ENCODE measurements at regions not wholly inside any gene's neighbourhood (a gene's known extent, or its start where the extent isn't known, plus 50 kb on each side); places are given as distances from the start of the nearest gene placed in this dataset.

GRCh38 chr11:22473586-22473985, 135.4 kb downstream of the SLC17A6 start:
- Histone ChIP-seq H3K27me3 (ENCODE audit: control insufficient read depth in 3 of 3, insufficient read depth in 3 of 3, low read length in 2 of 3) (no peaks in the 10 kb centered on the region), H3K9ac (ENCODE audit: insufficient read depth in 1 of 2, low read length in 2 of 2) (no peak overlapping the region), H3K4me1 (ENCODE audit: control insufficient read depth in 5 of 5, insufficient read depth in 5 of 5, low read length in 5 of 5) (no peaks in the 10 kb centered on the region), H3K4me3 (no peak overlapping the region), H3K9me3 (ENCODE audit: control insufficient read depth in 4 of 4, insufficient read depth in 3 of 4, low read length in 3 of 4) (no peaks in the 10 kb centered on the region), H3K27ac (ENCODE audit: low read depth in 1 of 2, low read length in 1 of 2) (no peak overlapping the region), H3K36me3 (ENCODE audit: control insufficient read depth in 4 of 4, insufficient read depth in 4 of 4, low read length in 4 of 4) (no peaks in the 10 kb centered on the region)
- no peak for DNase-seq
- no peak for TF ChIP-seq CTCF (IDR thresholded peaks at IDR 0.05; ENCODE audit: control extremely low read depth, extremely low read depth)
- 39 to 90% methylated on average over 1 of the region's 1 CpG for WGBS, 2 donors
- no peak for ATAC-seq (ENCODE audit: insufficient read depth, low FRiP score)

- H3K4me1 ChIP-seq (ENCODE audit: control insufficient read depth in 5 of 5, insufficient read depth in 5 of 5, low read length in 5 of 5), result no peaks in the 10 kb centered on the region
- H3K9ac ChIP-seq (ENCODE audit: insufficient read depth in 1 of 2, low read length in 2 of 2), result no peak overlapping the region
- H3K27me3 ChIP-seq (ENCODE audit: control insufficient read depth in 3 of 3, insufficient read depth in 3 of 3, low read length in 2 of 3), result no peaks in the 10 kb centered on the region
- no peak for TF ChIP-seq CTCF (IDR thresholded peaks at IDR 0.05; ENCODE audit: control extremely low read depth, extremely low read depth)
- H3K9me3 ChIP-seq (ENCODE audit: control insufficient read depth in 4 of 4, insufficient read depth in 3 of 4, low read length in 3 of 4), result peaks cover 0 to under 1% (median 0%) of the 10 kb centered on the region in 4 donors
- no peak overlapping the region for H3K27ac ChIP-seq (ENCODE audit: low read depth in 1 of 2, low read length in 1 of 2)
- WGBS, 2 donors, result 78 to 80% methylated on average over 7 of the region's 7 CpGs
- no peak for ATAC-seq (ENCODE audit: insufficient read depth, low FRiP score)
- no peak overlapping the region for H3K4me3 ChIP-seq
- no peak for DNase-seq
- no peaks in the 10 kb centered on the region for H3K36me3 ChIP-seq (ENCODE audit: control insufficient read depth in 4 of 4, insufficient read depth in 4 of 4, low read length in 4 of 4)
Measured at GRCh38 chr11:22472306-22472705, 134.1 kb downstream of the SLC17A6 start.

- ATAC-seq (ENCODE audit: insufficient read depth, low FRiP score) (no peak), DNase-seq (no peak)
- no peak overlapping the region for H3K9ac ChIP-seq (ENCODE audit: insufficient read depth in 1 of 2, low read length in 2 of 2)
- no peaks in the 10 kb centered on the region for H3K4me1 ChIP-seq (ENCODE audit: control insufficient read depth in 5 of 5, insufficient read depth in 5 of 5, low read length in 5 of 5)
- peaks cover 0 to 3% (median under 1%) of the 10 kb centered on the region in 4 donors for H3K9me3 ChIP-seq (ENCODE audit: control insufficient read depth in 4 of 4, insufficient read depth in 3 of 4, low read length in 3 of 4)
- no peaks in the 10 kb centered on the region for H3K27me3 ChIP-seq (ENCODE audit: control insufficient read depth in 3 of 3, insufficient read depth in 3 of 3, low read length in 2 of 3)
- TF ChIP-seq CTCF (IDR thresholded peaks at IDR 0.05; ENCODE audit: control extremely low read depth, extremely low read depth), result no peak
- no peak overlapping the region for H3K27ac ChIP-seq (ENCODE audit: low read depth in 1 of 2, low read length in 1 of 2)
- WGBS, 2 donors, result 56 to 67% methylated on average over 2 of the region's 2 CpGs
- no peaks in the 10 kb centered on the region for H3K36me3 ChIP-seq (ENCODE audit: control insufficient read depth in 4 of 4, insufficient read depth in 4 of 4, low read length in 4 of 4)
- H3K4me3 ChIP-seq, result no peak overlapping the region
Measured at GRCh38 chr11:22471385-22471784, 133.2 kb downstream of the SLC17A6 start.

GRCh38 chr11:22467741-22468140, 129.6 kb downstream of the SLC17A6 start:
- Histone ChIP-seq H3K4me1 (ENCODE audit: control insufficient read depth in 5 of 5, insufficient read depth in 5 of 5, low read length in 5 of 5) (no peaks in the 10 kb centered on the region), H3K4me3 (no peak overlapping the region), H3K36me3 (ENCODE audit: control insufficient read depth in 4 of 4, insufficient read depth in 4 of 4, low read length in 4 of 4) (no peaks in the 10 kb centered on the region), H3K27me3 (ENCODE audit: control insufficient read depth in 3 of 3, insufficient read depth in 3 of 3, low read length in 2 of 3) (no peaks in the 10 kb centered on the region), H3K9me3 (ENCODE audit: control insufficient read depth in 4 of 4, insufficient read depth in 3 of 4, low read length in 3 of 4) (peaks cover 0 to 3% (median under 1%) of the 10 kb centered on the region in 4 donors), H3K9ac (ENCODE audit: insufficient read depth in 1 of 2, low read length in 2 of 2) (no peak overlapping the region), H3K27ac (ENCODE audit: low read depth in 1 of 2, low read length in 1 of 2) (no peak overlapping the region)
- no peak for ATAC-seq (ENCODE audit: insufficient read depth, low FRiP score)
- no peak for TF ChIP-seq CTCF (IDR thresholded peaks at IDR 0.05; ENCODE audit: control extremely low read depth, extremely low read depth)
- DNase-seq, result no peak
- 93 to 96% methylated on average over 2 of the region's 2 CpGs for WGBS, 2 donors
